ENCODE measurements at regions not wholly inside any gene's neighbourhood (a gene's known extent, or its start where the extent isn't known, plus 50 kb on each side); places are given as distances from the start of the nearest gene placed in this dataset.
"Not testable (repeated sequence)": the region's sequence is repeated elsewhere in the genome, so short reads cannot be mapped to it uniquely, and the experiment has no call there.

GRCh38 chr12:114119316-114119715 is 153.2 kb upstream of the RBM19 start:
- no peak for DNase-seq

GRCh38 chr12:114096461-114096860 is 130.3 kb upstream of the RBM19 start:
- no peak for DNase-seq

GRCh38 chr12:114093520-114093919 is 127.4 kb upstream of the RBM19 start:
- DNase-seq = no peak

GRCh38 chr12:114092981-114093380 is 126.9 kb upstream of the RBM19 start:
- DNase-seq = no peak

- DNase-seq = no peak
Measured at GRCh38 chr12:114090211-114090610, 124.1 kb upstream of the RBM19 start.

GRCh38 chr12:114073076-114073475 is 107.0 kb upstream of the RBM19 start:
- DNase-seq = no peak

- DNase-seq = no peak
Measured at GRCh38 chr12:114069507-114069906, 103.4 kb upstream of the RBM19 start.

GRCh38 chr12:114064497-114064896 is 98.4 kb upstream of the RBM19 start:
- no peak for DNase-seq

- not testable (repeated sequence) for DNase-seq
Measured at GRCh38 chr12:114064034-114064433, 97.9 kb upstream of the RBM19 start.

GRCh38 chr12:114063435-114063834 is 97.3 kb upstream of the RBM19 start:
- DNase-seq = no peak

GRCh38 chr12:114056351-114056750 is 90.2 kb upstream of the RBM19 start:
- not testable (repeated sequence) for DNase-seq

- no peak for DNase-seq
Measured at GRCh38 chr12:114054982-114055381, 88.9 kb upstream of the RBM19 start.

- no peak for DNase-seq
Measured at GRCh38 chr12:114046236-114046998, 80.3 kb upstream of the RBM19 start.

- DNase-seq = no peak
Measured at GRCh38 chr12:114045349-114045748, 79.2 kb upstream of the RBM19 start.

GRCh38 chr12:114041590-114041989 is 75.5 kb upstream of the RBM19 start:
- no peak for DNase-seq

GRCh38 chr12:114041136-114041535 is 75.0 kb upstream of the RBM19 start:
- DNase-seq = no peak

GRCh38 chr12:114038962-114039361 is 72.8 kb upstream of the RBM19 start:
- DNase-seq = no peak

GRCh38 chr12:114032801-114033200 is 66.7 kb upstream of the RBM19 start:
- no peak for DNase-seq

GRCh38 chr12:114030451-114030850 is 64.3 kb upstream of the RBM19 start:
- peak; percentile 65 for DNase-seq

- no peak for DNase-seq
Measured at GRCh38 chr12:114026805-114027204, 60.7 kb upstream of the RBM19 start.

GRCh38 chr12:114025935-114026334 is 59.8 kb upstream of the RBM19 start:
- no peak for DNase-seq

GRCh38 chr12:114022081-114022480 is 56.0 kb upstream of the RBM19 start:
- not testable (repeated sequence) for DNase-seq

GRCh38 chr12:114018669-114019068 is 52.5 kb upstream of the RBM19 start:
- no peak for DNase-seq

Data from SHP77 treated with DMSO at 0.1 percent for 48 hours (cell line).